LNCAP (cell line): ENCODE measurements at regions not wholly inside any gene's neighbourhood (a gene's known extent, or its start where the extent isn't known, plus 50 kb on each side); places are given as distances from the start of the nearest gene placed in this dataset.

ENCODE experiments used
- TF ChIP-seq, protein P1 (sequence below): fragments of 450-650 bp; IDR thresholded peaks from 2 replicates; pipeline ENCODE4 v1.5.1; 2017; ENCODE audit warnings: mild to moderate bottlenecking

DNA sequence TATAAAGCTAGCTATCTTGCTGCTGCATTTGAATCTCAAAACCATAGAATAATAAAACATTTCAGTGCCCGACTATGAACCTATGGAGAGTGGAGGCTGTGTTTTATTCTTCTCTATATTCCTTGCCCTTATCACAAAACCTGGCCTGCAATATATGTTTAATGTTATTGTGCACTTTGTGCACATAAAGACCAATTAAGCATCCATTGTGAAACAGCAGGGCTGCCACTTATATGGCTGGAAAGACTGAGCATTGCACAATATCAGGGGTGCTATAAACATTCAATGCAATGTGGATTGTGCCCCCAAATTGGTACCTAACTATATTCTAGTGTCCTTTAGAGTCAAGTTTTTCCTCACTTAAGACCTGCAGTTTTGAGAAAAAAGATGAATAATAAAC, 83.2 kb downstream of the RDH14 start:
- TF ChIP-seq, protein P1, sequence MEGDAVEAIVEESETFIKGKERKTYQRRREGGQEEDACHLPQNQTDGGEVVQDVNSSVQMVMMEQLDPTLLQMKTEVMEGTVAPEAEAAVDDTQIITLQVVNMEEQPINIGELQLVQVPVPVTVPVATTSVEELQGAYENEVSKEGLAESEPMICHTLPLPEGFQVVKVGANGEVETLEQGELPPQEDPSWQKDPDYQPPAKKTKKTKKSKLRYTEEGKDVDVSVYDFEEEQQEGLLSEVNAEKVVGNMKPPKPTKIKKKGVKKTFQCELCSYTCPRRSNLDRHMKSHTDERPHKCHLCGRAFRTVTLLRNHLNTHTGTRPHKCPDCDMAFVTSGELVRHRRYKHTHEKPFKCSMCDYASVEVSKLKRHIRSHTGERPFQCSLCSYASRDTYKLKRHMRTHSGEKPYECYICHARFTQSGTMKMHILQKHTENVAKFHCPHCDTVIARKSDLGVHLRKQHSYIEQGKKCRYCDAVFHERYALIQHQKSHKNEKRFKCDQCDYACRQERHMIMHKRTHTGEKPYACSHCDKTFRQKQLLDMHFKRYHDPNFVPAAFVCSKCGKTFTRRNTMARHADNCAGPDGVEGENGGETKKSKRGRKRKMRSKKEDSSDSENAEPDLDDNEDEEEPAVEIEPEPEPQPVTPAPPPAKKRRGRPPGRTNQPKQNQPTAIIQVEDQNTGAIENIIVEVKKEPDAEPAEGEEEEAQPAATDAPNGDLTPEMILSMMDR = no peak

DNA sequence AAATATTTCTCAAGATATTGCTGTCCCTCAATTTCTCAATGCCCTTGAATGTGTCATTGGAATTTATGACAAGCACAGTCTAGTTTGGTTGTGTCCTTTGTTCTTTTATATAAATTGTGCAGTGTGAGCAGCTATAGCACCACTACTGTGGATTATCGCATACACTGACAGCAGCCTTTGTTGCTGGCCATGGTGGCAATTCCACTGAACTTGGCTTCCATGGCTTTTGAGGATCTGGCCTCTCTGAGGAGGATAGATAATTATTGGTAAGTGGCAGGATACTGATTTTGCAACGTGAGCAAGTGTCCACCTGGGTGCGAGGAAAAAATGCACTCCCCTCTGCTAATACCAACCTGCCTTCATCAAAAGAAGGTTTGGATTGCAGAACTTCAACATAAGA, 84.0 kb downstream of the RDH14 start:
- TF ChIP-seq, protein P1 = no peak

DNA sequence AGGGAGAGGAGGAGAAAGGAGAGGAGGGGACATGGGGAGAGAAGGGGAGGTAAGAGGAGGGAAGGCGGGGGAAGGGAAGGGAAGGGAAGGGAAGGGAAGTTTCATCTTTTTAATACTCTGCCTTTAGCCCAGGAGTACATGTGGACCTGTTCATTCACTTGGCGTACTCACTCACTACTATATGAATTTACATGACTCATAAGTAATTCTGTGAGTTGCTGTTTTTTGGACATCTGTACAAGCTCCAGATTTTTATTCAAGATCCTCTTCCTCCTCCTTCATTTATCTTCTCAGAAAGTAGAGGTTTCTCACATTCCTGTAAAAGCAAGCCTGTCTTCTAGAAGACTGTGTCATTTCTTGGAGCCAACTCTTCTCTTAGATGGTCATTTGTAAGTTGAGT, 84.6 kb downstream of the RDH14 start:
- TF ChIP-seq, protein P1 = no peak

DNA sequence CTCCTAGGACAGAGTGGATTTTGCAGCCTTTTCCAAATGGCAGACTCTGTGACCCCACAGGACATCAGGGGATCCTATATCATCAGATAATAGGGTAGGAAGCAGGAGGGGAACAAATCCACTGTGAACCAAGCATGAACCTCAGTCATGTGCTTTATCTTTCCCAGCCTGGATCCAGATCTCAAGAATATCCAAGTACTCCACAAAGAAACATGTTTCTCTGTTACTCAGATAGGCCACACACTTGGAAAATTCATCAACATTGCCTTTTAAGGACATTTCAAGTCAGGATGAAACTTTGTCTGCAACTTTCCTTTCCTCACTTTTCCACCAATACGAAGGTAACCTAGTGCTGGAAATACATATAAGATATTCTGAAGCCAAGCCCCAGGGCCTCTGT, 85.8 kb downstream of the RDH14 start:
- TF ChIP-seq, protein P1 = no peak

DNA sequence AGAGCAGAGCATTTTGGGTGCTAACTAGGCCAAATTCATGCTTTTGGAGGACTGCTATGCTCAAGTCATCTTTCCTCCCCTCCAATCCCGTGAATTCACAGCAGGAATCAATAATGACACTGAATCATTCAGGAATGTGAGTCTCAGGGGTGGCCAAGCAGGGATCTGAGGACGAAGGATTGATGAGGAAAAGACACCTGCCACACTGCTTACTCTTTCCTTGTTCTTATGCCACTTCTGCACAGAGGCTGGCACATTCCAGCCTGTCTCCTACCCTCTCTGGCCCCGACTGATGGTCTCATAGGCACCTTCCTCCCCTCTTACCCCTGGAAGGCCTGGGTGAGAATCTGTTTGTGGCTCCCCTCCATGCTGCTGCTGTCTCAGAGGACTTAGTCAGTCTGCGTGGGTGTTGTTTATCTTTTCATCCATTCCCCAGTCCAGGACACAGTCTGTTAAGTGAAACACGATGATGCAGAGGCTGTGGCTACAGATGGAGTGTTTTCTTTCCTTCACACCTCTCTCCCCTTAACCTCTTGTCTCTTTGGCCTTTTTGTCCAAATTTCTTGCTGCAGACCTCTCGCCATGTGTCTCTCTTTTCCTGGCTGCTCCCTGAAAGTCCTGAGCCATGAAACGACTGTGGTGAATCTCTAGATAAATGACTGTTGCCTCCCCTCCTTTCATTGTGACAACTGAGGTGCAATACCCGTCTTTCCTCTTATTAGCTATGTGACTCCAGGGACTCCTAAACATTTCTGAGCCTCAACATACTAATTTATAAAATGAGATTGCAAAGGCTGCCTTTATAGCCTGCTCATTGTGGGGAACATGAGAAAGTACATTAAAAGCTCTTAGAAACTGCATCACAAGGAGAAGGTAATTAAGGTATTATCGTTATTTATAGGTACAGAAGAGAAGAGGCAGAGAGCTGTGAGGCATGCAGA, 86.9 kb downstream of the RDH14 start:
- TF ChIP-seq, protein P1 = no peak

DNA sequence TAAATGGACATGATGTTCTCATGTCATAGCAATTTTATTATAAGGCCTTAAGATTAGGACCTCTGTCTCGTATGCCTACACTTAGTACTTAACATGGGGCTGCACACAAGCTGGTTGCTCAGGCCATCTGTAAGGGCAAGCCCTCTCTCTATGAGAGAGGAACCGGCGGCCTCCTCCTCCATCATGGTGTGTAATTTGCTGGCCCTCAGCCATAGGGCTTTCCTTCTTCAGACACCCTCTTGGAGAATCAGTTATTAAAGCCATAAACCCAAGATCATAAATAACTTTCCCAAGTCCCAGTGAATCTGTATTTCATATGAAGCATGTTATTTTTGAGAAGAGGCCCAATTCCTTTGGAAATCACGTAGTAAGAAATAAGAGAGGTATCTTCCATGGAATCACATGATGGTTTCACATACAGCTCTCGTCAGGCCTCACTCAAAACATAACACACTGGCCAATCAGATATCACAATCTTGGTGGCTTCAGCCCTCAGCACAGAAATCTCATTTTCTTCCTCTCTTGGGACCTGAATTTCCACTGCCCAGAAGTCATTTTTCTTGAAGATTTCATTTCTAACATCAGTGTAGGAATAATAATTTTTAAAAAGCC, 92.6 kb downstream of the RDH14 start:
- TF ChIP-seq, protein P1 = no peak

DNA sequence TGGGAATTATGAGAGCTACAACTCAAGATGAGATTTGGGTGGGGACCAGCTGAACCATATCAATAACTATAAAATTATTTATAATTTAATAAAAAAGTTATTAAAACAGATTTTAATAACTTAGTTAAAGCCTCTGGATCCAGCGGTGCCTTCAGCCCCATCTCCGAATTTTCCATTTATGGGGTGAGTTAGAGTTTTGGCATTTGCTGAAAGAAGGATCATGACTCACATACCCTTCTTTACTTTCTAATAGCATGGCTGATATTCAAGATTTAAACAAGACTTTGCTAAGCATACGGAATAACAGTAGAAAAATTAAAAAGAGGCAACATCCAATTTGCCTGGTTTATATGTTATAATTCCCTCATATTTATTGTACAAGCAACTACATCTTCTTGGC, 94.5 kb downstream of the RDH14 start:
- TF ChIP-seq, protein P1 = no peak
